ENCODE measurements at regions not wholly inside any gene's neighbourhood (a gene's known extent, or its start where the extent isn't known, plus 50 kb on each side); places are given as distances from the start of the nearest gene placed in this dataset.

DNA sequence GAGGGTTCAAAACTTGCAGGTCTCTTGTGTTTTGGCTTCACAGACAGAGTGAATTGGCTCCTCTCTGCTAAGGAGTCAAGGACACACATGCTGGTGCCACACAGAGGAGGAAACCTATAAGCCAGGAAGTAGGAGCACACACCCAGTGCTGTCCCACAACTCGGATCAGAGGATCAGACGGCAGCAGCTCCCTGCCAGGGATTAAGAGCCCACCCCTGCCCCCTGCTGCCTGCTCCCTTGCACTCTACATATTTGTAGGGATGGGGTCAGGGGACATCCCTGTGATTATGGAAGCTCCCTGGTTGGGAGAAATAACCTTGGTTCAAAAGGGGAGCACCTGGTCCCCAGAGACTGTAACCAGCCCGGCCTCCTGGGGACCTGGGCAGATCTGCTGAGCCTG lies 77.5 kb upstream of the CLDN10 start:
- Histone ChIP-seq H2AK5ac (ENCODE audit: low read depth, low read length) (no peak overlapping the region), H4K20me1 (replicated peaks in 1 of 2; ENCODE audit: control insufficient read depth in 1 of 2, insufficient read depth in 2 of 2, low read length in 2 of 2) (no peaks in the 10 kb centered on the region), H3K14ac (ENCODE audit: insufficient read length) (no peak overlapping the region), H3K4me1 (replicated peaks in 1 of 4; ENCODE audit: control insufficient read depth in 3 of 4, insufficient read depth in 4 of 4, low read length in 3 of 4) (peaks cover 0 to 6% (median 2%) of the 10 kb centered on the region in 4 experiments; a peak in 2 of 7 replicates), H4K8ac (ENCODE audit: extremely low read depth, insufficient read depth, low read length) (no peak overlapping the region; the same call in 1 of the 2 replicates), H2BK20ac (ENCODE audit: low read length) (no peak overlapping the region), H4K5ac (ENCODE audit: insufficient read length, low read depth, low read length) (no peak overlapping the region), H3K27me3 (replicated peaks in 1 of 4; ENCODE audit: control insufficient read depth in 3 of 4, extremely low read depth in 1 of 4, insufficient read depth in 3 of 4, low read length in 3 of 4) (no peaks in the 10 kb centered on the region; a peak in 1 of 7 replicates), H3K36me3 (ENCODE audit: control insufficient read depth in 2 of 4, insufficient read depth in 4 of 4, low read length in 3 of 4) (no peaks in the 10 kb centered on the region), H3K79me1 (ENCODE audit: low read depth, low read length) (no peaks in the 10 kb centered on the region), H2AFZ (ENCODE audit: low read length) (peak overlapping the region; percentile 7), H3K4me2 (ENCODE audit: insufficient read depth in 1 of 2, low read depth in 2 of 2, low read length in 2 of 2) (no peak overlapping the region), H3K56ac (replicated peaks; ENCODE audit: insufficient read length, low read depth, low read length) (no peak overlapping the region), H3K23ac (ENCODE audit: insufficient read length) (no peak overlapping the region), H3K9me3 (ENCODE audit: insufficient read depth in 2 of 2, low read depth in 1 of 2, low read length in 1 of 2) (no peaks in the 10 kb centered on the region), H3K4ac (replicated peaks; ENCODE audit: insufficient read length, low read depth, low read length) (no peak overlapping the region), H3K9ac (replicated peaks in 1 of 4; ENCODE audit: extremely low read depth in 1 of 4, low read depth in 3 of 4, low read length in 3 of 4) (no peak overlapping the region), H3K27ac (ENCODE audit: low read depth, low read length) (no peak overlapping the region), H2BK5ac (ENCODE audit: low read depth, low read length) (no peak overlapping the region), H4K91ac (replicated peaks; ENCODE audit: insufficient read length, low read length) (no peak overlapping the region), H3K23me2 (ENCODE audit: low read depth, low read length) (no peaks in the 10 kb centered on the region), H2BK120ac (replicated peaks; ENCODE audit: low read depth, low read length) (no peak overlapping the region), H2BK15ac (ENCODE audit: low read length) (no peak overlapping the region), H2BK12ac (ENCODE audit: low read depth, low read length) (no peak overlapping the region), H3K79me2 (ENCODE audit: control insufficient read depth in 1 of 2, insufficient read depth in 2 of 2, low read length in 2 of 2) (no peaks in the 10 kb centered on the region), H3K18ac (ENCODE audit: extremely low read depth, low read length) (no peak overlapping the region), H3K4me3 (ENCODE audit: extremely low read depth in 1 of 4, insufficient read depth in 2 of 4, low read depth in 3 of 4, low read length in 4 of 4) (no peak overlapping the region)
- ChIA-PET POLR2A (ENCODE audit: partially characterized antibody) (no interaction called here), CTCF (ENCODE audit: partially characterized antibody) (interaction anchor here (0.5 to 3.3 kb wide), 17 partner anchors 8 to 327 kb away, joined by 3 to 17 read pairs (median 5); no protein-coding TSS in a partner anchor)
- no peak for TF ChIP-seq EZH2 (IDR thresholded peaks at IDR 0.05; ENCODE audit: low read depth, low read length, severe bottlenecking)
- peak in 1 of 2 experiments; percentile 34; a peak in 1 of 4 replicates for TF ChIP-seq RAD21 (IDR thresholded peaks at IDR 0.05 in 1 of 2, conservative IDR thresholded peaks at IDR 0.05 in 1 of 2; ENCODE audit: low read depth in 2 of 2, low read length in 2 of 2)
- TF ChIP-seq, protein P1, sequence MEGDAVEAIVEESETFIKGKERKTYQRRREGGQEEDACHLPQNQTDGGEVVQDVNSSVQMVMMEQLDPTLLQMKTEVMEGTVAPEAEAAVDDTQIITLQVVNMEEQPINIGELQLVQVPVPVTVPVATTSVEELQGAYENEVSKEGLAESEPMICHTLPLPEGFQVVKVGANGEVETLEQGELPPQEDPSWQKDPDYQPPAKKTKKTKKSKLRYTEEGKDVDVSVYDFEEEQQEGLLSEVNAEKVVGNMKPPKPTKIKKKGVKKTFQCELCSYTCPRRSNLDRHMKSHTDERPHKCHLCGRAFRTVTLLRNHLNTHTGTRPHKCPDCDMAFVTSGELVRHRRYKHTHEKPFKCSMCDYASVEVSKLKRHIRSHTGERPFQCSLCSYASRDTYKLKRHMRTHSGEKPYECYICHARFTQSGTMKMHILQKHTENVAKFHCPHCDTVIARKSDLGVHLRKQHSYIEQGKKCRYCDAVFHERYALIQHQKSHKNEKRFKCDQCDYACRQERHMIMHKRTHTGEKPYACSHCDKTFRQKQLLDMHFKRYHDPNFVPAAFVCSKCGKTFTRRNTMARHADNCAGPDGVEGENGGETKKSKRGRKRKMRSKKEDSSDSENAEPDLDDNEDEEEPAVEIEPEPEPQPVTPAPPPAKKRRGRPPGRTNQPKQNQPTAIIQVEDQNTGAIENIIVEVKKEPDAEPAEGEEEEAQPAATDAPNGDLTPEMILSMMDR (IDR thresholded peaks at IDR 0.05; ENCODE audit: control extremely low read depth in 1 of 3, insufficient read depth in 1 of 3, low read depth in 1 of 3, low read length in 3 of 3): peak; percentile 3 to 19 (median 10); a peak in 3 of 4 replicates
- no peak for TF ChIP-seq CHD1 (IDR thresholded peaks at IDR 0.05; ENCODE audit: low read depth, low read length)
- no peak for DNase-seq (ENCODE audit: low read depth in 1 of 2, low spot score in 2 of 2)
- FAIRE-seq: no peak
- 86% methylated on average over 3 of the region's 3 CpGs; no CpG with 5 or more reads in 1 of the 2 experiments for WGBS, 2 experiments (ENCODE audit: extremely low coverage in 1 of 2, insufficient coverage in 1 of 2, insufficient read length in 1 of 2, insufficient replicate concordance in 2 of 2, low coverage in 1 of 2, low lambda C conversion rate in 2 of 2, missing lambda C conversion rate in 1 of 2)

Measured in H1 (cell line).